A204.1 (cell line): ENCODE measurements at regions not wholly inside any gene's neighbourhood (a gene's known extent, or its start where the extent isn't known, plus 50 kb on each side); places are given as distances from the start of the nearest gene placed in this dataset.

Experiments used
- FAIRE-seq: peaks from 2 replicates; lab custom pipeline; 2012; peaks lifted over from hg19 to GRCh38; lab: Jason Lieb, UNC

DNA sequence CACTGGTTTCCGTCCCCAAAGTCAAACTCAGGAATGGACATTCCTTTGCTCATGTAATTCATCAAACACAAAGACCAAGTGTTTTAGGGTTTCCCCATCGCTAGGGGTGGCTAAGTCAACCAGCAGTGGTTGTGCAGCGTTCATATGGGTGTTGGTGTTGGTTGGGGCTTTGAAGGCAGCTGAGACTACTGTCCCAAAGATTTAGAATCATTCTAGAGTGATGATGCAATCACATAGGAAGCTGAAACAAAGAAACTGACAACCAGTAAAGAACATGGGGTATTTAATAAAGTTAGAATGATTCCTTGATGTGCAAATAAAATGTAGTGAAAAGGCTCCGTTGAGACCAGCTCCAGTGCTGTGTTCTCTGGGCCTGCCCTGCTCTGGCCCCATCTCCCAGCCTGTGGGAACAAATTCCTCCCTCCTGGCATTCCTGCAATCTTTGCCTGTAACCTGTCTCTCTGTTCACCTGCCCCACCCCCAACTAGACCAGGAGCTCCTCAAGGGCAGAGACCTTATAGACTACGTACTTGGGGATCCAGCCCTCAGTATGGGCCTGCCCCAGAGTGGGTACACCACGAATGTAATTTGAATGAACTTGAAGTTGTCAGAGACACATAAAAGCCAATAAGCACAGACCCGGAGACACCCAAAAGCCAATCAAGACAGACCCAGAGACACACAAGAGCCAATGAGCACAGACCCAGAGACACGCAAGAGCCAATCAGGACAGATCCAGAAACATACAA lies 191.7 kb upstream of the TWIST2 start:
- no peak for FAIRE-seq

DNA sequence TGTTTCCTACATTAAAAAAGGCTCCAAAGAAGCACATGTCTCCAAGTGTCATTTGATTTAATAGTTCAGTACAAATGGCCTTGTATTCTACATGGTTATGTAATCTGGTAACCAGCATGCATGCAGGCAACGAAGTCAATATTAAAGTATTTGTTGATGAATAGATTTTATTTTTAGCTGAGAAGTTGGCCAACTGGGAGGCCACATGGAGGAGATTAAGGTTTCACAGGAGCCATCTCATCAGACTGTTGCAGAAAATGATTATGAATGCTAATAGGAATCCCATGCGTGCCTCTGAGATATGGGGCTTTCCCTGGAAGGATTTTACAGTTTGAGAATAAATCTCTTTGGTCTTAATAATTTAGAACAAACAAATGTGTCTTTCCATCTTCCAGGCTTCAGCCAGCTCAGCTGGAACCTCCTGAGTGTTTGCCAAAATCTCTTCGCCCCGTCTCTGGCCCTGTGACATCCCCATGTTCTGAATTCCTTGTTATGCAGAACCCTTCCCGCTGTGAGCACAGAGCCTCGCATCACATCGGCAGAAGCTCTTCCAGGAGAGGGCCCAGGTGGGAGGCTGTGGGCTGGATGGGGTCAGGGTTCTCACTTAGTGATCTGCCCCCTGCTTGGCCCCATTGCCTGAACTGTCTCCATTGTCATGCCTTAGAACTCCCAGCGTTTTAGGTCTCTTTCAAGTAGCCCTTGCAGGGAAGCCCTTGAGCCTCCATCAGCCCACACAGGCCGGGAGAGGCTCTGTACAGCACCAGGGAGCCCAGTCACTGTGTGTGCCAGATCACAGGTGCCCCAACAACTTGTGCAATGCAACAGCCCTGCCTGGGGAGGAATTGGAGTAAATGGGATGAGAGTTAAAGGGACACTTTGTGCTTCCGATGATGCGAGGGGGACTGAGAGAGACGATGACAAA lies 190.5 kb upstream of the TWIST2 start:
- FAIRE-seq, result no peak

DNA sequence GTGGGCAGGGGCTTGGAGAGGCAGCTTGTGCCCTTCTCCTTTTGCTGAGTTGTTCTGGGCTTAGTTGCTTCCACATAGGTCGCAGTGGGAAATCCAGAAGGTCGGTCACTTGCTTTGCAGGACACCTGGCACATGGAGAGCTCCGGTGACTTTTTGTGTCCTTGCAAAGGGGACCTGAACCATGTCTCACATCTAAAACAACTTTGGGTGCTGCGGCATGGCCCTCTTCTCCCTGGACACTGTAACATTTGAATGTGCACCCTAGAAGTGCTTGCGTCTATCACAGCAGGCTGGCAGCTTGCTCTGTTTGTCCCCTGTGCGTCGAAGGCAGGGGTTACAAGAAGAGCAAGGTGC lies 189.9 kb upstream of the TWIST2 start:
- FAIRE-seq, result no peak

DNA sequence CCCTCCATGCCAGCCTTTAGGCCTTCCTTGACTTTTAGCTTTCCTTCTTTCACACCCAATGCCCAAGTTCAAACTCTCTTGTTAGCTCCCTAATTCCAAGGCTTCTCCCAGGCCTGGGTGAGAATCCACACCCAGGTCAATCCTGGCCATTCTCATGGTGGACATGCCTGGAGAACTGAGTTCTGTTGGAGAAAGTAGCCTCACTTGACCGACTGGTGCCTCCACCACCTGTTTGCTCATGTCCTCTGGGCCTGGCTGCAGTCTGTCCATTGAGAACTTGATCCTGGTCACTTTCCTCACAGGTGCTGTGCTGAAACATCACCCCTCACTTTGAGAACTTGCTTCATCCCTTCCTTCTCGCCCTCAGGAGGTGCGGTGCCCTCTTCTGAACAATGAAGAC lies 189.1 kb upstream of the TWIST2 start:
- no peak for FAIRE-seq

DNA sequence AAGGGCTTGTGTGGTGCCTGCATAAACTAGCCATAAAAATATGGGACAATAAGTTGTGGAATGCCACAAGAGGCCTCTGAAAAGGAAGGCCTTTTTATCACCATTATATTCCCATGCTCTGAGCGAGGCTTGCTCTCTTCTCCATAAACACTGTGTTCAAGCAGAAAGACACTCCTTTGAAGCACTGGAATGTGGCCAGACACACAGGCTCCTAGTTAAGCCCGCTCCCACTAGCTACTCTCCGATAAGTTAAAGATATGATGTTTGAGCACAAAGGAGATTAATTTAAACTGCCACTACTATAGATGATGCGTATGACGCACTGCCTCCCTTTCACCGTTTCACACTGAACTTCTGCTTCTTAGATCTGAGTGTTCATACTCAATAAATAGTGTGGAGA lies 188.7 kb upstream of the TWIST2 start:
- no peak for FAIRE-seq

DNA sequence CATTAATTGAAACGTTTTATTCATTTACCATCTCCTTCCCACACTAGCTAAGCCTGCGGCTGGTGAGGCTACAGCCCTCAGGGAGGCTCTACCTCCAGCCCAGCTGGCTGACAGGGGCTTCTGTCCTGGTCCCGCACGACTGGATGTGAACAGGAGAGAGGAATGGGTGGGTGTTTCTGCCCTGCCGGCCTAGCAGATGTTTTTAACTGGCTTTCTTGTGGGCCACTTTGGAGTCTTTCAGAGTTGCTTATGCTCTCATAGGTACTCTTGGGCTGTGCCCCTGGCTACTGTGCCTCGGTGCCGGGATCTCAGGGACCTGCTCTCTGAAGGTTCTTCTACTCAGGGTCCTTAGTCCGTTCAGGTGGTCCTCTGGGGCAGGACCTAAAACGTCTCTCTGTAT lies 184.3 kb upstream of the TWIST2 start:
- FAIRE-seq, result no peak

DNA sequence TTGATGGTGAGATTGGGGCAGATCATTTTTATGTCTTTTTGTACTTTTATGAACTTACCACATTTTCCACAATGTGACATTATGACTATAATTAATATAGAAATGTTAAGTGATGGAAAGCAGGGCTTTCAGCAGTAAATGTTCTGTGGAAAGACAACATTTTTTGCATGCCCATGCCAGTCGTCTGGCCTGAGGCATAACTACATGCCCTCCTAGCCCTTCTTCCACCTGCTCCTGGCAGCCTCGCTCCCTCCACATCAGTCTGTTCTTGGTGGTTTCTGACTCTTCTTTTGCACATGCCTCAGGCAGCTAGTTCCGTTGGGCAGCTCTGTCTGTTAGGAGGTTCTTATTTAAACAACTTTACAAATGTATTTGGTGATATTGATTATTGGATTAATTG lies 182.0 kb upstream of the TWIST2 start:
- no peak for FAIRE-seq

DNA sequence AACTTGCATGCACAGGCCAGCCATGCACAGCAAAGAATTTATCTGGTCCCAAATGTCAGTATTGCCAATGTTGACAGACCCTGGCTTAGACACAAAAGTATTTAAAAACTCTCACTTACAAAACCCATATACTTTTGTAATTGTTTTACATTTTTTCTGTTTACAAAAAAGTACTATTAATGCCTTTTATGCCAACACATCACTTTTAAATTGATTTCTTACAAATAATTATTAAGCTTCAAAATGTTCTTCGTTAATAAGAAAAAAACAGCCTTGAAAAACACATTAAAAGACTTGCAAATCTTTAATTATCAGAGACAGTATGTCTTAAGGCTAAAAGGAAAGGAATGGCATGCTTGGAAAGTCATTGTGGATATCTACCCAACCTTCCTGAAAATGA lies 181.3 kb upstream of the TWIST2 start:
- FAIRE-seq, result no peak

DNA sequence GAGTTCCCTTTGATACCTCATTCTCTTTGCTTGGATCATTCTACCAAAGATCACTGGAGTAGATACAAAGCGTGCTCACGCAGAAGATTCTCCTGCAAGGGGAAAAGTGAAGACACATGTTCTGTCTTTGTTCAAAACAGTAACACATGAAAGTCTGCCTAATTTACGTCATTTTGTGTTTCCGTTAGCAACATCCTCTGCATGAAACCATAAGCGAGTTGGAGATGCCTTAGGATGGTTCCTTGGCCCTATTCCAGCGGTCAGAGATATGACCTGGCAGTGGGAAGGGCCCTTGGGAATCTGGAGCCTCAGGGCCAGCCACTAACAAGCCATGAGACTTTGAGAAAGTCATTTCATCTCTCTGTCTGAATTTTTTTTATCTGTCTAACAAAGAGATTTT lies 180.9 kb upstream of the TWIST2 start:
- FAIRE-seq, result no peak

DNA sequence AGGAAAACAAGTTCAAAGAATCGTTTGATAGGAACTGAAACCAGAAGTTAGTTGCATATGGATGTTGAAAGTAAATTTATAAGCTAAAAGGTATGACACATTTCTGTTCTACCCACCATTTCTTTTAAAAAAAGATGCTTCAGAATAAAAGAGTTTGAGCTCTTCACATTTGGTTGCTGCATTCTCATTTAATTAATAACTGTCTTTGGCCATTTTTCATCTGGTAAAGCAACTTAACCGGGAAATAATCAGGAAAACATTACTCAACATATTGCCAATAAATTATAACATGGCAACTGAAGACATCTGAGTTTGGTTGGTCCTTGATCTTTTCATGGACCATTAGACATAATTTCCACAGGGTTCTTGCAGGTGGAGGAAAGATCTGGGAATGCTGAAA lies 180.2 kb upstream of the TWIST2 start:
- no peak for FAIRE-seq

DNA sequence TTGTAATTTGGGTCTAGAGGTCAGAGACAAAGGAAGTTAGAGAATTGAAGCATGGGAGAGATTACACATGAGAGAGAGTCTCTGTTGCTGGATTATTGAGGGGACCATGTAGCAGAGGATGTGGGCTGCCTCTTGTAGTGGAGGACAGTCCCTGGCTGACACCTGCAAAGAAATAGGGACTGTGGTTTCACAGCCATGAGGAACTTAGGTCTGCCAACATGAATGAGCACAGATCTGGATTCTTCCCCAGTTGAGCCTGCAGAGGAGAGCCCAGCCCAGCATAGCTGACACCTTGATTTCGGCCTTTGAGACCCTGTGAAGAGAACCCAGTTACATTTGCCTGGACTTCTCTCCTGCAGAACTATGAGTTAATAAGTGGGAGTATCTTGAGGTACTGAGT lies 179.5 kb upstream of the TWIST2 start:
- FAIRE-seq, result no peak

DNA sequence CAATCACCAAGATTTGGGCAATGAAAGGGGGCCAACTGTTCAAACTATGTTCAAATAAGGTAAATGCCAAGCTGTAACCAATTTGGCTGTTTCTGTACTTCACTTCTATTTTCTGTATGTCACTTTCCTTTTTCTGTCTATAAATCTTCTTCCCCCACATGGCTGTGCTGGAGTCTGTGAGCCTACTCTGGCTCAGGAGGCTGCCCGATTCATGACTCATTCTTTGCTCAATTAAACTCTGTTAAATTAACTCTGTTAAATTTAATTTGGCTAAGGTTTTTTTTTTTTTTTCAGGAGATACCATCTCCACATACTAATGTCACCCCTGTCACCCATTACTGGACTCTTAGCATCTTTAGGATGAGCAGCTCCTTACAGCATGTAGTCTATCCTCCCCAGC lies 178.8 kb upstream of the TWIST2 start:
- FAIRE-seq, result no peak

DNA sequence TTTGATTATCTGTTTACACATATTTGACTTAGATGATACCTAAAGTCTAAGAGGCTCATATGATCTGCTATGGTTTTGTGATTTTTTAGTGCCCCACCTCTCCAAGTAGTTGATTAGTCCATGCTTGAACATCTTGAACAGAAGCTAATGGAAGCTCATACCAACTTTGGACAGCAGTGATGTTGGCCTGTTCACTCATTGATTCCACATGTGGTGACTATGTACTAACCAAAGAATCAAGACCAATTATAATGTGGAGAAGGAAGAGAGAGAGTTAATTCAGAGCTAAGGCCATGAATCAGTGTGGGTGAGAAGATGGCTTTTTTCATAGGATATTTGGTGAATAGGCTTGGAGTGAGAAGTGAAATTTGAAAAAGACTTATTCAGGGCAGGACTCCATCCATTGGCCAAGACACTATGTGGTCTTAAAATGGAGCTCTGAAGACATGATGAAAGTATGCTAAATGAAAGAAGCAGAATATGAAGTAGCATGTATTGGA lies 178.3 kb upstream of the TWIST2 start:
- no peak for FAIRE-seq

DNA sequence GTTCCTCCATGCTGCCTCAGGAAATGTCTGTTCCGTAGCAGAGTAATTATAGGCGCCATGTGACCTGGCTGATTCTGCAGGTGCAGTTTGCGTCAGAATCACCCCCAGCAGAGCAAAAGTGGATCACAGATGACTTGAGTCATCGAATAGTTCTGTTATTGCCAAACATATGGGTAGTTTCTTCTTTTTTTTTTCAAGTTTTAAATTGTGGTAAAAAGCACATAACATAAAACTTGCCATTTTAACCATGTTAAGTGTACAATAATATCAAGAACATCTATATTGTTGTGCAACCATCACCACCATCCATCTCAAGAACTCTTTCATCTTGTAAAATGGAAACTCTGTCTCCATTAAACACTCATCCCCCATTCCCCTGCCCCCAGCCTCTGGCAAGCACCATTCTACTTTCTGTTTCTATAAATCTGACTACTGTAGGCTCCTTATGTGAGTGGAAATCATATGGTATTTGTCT lies 177.7 kb upstream of the TWIST2 start:
- no peak for FAIRE-seq

DNA sequence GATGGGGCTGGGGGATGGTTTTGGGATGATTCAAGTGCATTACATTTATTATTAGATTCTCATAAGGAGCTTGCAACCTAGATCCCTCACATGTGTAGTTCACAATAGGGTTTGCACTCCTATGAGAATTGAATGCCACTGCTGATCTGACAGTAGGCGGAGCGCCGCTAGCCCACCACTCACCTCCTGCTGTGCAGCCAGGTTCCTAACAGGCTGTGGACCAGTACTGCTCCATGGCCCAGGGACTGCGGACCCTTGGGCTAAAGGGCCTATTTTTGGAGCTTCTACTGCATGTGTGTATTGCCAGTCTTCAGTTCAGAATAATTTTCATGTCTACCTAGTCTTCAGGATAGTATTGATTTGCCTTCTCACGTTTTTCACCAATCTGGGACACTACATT lies 165.3 kb upstream of the TWIST2 start:
- no peak for FAIRE-seq

DNA sequence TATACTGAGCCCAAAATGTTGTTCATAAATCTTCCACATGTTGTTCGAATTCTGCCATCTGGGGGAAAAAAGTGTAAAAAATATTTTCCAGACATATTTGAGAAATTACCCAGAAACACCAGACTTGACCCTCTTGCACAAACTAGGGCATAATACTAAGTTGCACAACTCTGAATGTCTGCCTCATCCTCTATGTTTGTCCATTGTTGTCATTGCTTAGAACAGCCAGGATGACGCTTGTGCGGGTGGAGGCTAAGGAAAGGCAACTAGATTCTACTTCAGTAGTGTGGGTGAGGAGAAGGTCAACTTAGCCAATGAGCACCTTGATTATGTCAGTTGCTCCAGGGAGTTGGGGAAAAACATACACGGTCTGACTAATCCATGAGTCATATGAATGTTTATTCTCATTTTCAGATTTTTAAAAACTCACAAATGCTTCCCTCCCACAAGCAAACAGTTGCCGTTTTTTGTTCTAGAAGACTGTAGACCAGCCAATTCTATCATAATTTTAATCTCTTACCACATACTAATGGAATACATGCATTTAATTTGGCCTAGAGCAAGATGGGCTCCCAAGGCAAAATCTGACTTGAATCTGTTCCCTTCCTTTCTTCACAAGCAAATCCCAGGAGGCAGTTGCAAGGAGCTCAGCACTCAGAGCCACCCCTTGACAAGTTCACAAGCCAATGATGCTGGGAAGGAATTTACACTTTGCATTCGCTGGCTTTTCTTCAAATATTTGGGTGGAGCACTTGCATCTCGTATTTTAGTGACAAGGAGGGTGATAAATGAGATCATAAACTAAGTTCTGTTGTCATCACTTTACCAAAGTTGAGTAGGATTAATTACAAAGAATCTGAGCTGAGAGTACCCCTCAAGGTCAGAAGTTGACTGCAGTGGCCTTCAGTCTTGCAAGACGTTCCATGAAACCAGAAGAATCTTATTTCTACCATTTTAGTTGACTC lies 163.2 kb upstream of the TWIST2 start:
- FAIRE-seq, result no peak

DNA sequence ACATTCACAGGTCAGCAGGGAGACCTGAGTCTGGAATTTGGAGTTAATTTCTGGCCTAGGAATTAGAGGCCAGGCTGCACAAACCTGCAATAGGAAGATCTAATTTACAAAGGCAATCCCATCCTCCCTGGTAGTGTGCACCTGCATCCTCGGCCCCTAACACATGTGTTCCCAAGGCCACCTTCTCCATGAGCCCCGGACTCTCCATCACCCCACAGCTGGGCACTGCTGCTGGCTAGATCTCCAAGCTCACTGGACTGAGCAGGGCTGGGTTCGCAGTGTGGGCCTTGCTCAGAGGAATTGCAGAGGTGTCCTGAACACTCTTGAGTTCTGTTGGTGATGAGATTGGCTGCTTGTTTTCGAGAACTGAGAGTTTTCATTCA lies 162.6 kb upstream of the TWIST2 start:
- no peak for FAIRE-seq

DNA sequence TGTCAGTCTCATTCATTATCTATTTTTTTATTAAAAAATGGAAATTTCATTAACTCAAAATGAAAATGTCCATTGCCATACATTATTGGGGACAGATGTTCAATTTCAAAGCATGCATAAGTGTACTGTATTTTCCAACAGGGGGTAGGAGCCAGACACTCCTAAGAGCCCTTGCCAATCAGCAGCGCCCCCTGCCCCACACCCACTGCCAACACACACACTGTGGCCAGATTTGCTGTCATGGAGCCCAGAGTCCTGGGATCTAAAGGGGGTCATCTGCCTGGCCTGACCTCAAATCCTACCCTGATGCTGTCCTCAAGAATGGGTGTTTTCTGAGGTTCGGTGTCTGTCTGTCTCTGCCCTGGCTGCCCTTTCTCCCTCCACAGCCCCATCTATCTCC lies 162.2 kb upstream of the TWIST2 start:
- FAIRE-seq, result no peak

DNA sequence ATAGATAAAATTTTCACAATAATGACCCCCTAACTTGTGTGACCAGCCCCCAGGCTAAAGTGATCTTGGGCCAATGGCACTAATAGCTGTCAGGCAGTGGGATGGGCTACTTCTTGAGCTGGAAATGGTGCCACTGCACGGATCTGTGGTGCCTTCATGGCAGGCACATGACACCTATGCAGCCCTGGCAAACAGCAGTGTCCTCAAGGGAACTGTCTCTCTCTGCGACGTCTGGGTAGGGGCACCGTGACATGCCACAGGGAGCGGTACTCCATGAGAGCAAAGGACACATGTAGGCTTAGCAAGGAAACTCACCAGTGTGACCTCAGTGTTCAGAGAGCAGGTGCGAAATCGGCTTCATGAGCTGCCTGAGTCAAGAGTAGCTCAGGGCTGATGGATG lies 161.7 kb upstream of the TWIST2 start:
- no peak for FAIRE-seq

DNA sequence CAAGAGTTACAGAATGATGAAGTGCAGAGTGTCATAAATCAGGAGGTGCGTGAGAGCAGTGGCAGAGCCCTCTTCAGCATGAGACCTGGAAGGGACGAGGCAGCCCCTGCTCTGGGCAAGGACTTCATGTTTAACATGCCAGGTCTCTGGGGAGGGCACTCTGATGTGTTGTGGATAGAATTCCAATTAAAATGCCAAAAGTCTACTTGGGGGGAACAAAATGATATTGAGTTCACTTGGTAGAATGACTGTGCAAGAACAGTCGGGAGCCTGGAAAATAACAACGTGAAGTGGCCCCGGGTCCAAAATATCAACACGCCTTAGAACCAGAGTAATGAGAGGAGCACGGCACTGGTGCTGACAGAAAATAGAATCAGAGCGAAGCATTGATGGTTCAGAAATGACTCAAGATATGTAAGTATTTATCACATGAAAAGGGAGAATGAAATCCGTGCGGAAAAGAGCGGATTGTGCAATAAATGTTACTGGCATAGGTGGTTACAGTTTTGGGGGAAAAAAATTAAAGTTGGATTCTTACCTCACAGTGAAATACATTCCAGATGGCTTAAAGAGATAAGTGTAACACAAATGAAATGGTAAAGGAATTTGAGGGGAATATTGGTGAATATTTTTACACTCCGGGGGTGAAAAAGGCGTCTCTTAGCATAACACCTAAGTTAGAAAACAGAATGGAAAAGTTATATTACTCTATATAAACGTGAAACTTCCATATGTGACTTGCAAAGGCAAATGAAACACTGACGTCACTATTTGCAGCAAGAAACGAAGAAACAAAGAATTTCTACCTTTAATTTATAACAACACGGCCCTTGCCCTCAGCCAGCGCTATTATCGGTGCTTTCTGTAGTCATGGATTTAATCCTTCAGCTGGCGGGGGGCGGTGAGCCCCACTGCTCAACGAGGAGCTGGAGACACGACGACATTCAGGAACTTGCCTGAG lies 159.4 kb upstream of the TWIST2 start:
- no peak for FAIRE-seq

DNA sequence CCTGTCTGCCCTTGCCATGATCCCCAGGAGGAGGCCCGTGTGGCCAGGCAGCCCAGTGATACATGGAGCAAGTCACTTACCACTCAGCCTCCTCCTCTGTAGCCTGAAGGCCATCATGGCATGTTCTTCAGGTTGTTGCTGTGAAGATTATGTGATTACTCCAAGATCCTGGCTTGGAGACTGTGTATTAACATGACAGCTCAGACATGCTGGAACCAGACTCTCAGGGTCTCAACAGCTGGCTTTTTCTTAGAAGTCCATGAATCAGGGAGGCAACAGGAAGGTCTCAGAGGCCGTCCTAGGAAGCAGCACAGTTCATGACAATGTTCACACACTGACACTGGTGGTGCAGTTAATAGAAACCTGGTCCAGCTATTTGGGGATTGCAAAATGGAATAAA lies 158.6 kb upstream of the TWIST2 start:
- no peak for FAIRE-seq
